Right forelimb (tissue), 1 donor: ENCODE measurements at regions not wholly inside any gene's neighbourhood (a gene's known extent, or its start where the extent isn't known, plus 50 kb on each side); places are given as distances from the start of the nearest gene placed in this dataset.

Experiments used
- DNase-seq: peaks from one replicate; pipeline ENCODE4 v3.0.0-alpha.2; 2018

- DNase-seq: peak; percentile 69
These were observed 115.5 kb upstream of the IRF2BP2 start for GRCh38 chr1:234725177-234726132.

DNA sequence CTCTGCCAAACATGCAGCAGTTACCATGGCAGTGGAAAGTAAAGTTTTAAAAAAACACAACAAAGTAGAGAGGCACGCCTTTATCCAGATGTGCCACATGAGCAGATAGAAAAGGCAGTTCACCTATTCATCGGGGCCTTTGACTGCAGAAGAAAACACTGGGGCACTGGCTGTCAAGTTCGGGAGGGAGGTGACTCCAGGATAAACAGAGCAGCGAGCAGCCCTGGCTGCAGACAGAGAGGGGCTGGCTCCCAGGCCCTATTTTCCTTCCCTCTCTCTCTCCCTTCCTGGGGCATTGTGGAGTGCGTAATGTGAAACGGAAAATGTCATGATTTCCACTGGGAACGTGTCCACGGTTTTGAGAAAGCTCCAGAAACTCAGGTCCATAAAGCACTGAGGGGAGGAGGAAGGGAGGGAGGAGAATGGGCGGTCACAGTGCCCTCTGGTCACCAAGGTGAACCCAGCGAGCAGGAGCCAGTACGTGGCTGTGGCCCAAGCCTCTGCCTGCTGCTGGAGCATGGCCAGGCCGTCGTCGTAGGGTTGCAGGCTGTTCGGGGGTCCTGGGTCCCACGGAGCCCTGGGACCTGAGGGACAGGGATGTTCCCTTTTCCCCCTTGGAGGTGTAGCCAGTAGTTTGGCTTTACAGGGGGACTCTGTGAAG lies 114.7 kb upstream of the IRF2BP2 start:
- DNase-seq: peak; percentile 91

- peak; percentile 82 for DNase-seq
These were observed 113.1 kb upstream of the IRF2BP2 start for GRCh38 chr1:234722904-234723720.

DNA sequence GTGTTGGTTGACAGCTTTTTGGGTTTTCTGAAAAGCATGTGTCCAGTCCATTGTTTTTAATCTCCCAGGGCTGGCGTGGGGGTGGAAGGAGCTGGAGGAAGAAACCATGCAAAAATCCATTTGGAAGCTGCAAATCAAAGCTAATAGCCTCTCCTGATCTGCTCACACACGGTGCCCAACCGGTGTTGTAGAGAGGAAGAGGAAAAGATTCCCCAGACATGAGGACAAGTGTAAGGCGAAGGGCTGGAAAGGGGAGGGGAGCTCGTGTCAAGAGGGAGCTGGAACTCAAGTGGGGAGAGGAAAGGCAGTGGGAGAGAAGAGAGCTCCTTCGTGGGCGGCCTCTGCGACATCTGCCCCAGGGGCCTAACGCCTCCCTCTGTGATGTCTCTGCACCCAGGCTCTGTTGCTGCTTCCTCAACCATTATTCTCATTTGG lies 112.3 kb upstream of the IRF2BP2 start:
- no peak for DNase-seq

DNA sequence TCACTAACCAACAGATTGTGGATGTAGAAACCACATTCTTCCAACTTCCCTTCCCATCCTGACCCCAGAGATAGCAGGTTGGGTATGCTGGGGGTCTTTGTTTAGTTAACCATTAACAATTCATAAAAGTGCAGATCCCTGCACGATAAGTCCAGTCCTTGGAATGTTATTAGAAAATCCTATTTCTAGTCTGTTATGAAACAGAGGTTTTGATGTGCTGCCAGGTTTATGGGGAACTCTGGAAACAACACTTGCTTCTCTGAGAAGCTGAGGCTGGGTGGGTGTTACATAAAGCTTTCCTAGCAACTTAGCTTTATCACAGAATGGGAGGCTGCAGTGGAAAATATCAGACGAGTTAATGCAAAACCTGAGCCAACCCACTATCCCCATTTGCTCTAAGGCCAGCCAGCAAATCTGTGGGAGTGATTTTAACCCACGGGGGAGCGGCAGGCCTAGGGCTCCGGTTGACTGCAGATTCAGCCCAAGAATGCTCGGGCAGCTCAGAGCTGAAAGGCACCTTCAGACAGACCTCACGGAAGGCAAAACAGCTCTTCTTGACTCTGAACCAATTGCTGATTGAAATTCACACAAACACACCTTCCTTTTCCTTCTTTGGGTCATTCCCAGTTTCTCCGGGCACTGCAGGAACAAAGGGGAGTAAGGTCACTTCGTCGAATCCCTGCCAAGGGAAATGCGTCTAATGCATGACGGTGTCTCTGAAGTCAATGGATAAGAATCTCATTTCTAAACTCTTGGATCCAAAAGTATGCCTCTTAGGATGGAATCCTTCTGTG lies 111.7 kb upstream of the IRF2BP2 start:
- peak; percentile 76 for DNase-seq

DNA sequence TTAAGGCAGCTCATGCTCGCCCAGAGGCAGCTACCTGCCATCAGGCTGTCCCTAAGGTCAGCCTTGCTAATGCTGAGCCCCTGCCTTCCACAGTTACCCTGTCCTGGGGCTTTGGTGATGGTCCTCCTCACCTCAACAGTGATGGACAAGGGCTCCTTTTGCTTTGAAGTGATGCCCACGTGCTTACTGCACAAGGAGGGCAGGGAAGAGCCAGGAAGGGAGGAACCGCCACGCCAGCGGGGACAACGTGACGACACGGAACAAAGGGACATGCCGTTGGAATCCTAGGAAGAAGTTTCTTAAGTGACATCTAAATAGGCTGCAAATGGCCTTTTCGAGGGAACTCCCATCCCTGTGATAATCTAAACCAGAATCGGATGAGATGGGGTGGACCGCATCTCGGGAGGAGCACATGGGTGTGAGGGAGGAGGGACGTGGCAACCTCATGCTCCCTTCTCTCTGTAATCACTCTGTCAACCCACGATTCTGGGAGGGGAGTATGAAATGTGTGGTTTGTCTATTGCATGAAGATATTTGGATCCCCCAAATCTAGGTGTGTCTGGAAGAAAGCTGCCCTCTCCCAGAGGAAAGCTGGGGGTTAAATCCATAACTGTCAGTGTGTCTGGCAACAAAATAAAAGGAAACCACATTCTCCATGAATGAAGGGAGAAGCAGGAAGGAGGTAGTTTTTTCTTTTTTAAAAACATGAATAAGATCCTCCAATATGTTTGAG lies 110.9 kb upstream of the IRF2BP2 start:
- DNase-seq: no peak

DNA sequence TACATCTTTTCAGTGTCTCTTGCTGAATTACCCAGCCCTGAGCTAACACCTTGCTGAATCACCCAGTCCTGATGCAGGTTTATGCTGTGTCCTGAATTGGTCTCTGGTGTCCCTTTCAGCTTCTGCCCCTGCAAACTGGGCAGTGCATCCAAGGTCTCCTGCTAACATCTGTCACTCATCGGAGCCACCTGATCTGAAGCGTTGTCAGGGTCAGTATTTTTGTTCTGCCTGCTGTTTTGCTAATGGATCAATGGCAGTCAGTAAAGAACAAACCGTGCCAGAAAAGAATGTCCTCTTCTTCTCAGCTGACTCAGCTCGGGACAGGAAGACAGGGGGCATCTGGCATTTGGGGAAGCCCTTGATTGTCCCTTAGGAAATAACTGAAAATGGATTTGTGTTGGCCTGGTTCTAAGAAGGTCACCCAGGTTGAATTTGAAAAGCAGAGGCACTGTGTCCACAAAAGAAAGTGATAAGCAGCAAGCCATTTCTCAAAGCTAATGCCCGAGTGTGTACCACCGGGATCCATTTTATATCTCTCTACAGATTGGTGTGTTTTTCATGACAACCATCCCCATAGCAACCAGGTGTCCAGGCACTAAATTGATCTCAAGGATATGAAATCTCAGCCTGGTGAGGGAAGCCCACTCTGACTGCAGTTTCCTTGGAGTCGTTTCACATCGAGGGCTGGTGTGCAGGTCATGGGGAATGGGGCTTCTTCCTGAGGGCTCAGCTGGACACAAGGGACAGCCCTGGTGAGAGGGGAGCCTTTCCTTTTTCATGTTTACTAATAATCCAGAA lies 109.7 kb upstream of the IRF2BP2 start:
- no peak for DNase-seq

- DNase-seq: no peak
These were observed 108.8 kb upstream of the IRF2BP2 start for GRCh38 chr1:234718496-234719453.

GRCh38 chr1:234716908-234717375 lies 107.0 kb upstream of the IRF2BP2 start:
- no peak for DNase-seq

DNA sequence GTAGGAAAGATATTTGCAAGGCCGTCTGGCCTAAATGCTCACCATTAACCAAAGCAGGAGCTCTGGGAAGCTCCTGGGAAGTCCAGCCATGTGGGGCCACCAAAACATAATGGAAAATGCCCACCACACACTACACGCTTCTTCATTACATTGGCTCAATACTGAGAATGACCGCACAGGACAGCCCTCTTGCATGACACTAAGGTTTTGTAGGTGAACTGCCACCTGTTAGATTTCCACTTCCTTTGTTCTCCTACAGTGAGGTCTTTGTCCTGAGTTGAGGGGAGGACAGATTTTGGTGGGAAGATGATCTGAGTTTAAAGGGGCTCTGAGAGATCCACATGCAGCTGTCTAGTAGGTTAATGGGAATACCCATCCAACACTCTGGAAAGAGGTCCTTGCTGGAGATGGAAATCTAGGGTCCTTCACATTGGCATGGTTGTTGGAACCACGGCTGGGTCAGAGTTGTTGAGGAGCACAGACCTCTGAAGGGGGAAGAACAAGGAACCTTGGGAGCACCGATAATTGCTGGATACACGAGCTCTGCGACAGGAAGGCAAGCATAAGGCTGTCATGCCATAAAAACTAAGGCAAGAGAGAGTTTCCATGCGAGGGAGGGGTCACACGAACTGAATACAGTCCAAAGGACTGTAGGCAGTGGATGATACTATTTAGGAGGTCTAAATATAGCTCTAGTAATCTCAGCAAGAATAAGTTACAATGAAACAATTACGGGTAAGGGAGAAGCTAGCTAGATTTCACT lies 105.5 kb upstream of the IRF2BP2 start:
- no peak for DNase-seq

GRCh38 chr1:234713859-234714258 lies 103.9 kb upstream of the IRF2BP2 start:
- DNase-seq: no peak

GRCh38 chr1:234713440-234713839 lies 103.5 kb upstream of the IRF2BP2 start:
- DNase-seq: no peak

DNA sequence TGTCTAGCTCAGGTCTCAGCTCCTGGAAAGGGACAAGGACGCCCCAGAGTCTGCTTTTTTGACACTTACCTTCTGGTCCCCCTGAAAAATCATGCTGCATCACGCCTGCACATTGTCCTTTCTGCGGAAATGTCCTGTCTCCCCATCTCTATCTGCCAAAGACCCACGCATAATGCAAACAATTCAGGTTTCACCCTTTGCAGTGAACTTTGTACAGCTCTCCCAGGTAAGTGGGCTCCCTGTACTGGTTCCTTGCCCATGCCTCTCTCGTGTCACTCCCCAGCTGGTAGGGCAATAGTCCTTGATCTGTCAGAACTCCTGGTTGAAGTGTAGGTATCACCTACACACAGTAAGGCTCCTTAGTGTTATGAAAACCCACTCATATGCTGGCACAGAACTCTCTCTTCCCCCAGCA lies 102.9 kb upstream of the IRF2BP2 start:
- DNase-seq: no peak

DNA sequence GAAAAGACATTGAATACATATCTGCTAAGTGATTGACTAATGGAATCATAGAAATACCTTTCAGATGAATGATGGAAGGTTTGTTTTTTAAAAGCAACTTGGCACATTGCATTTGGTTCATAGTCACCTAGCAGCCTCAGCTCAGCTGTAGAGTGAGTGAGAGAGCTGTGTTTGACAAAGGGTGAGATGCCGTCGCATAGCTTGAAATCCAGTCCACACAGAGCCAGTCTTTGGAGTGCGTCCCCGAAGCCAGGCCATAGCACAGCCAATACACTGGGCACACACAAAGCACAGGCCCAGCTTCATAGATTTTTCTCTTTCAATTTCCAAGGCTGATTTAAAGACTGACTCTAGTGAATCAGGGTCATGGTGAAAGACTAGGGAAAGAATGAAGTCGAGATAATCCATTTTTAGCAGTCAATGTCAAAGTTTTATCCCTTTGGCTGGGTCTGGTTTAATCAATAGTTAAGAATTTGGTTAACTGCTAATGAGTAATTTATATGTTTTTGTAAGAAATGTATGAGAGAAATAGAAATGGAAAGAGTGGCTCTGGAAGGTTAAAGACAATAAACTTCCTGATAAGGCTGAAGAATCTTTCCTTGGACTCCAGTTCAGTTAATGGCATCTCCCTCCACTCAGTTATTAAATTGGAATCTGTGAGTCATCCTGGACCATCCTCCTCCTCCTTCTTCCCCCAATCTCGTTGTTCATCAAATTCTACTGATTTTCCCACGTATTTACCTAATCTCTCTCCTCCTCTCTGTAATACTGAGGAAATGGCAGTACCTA lies 101.2 kb upstream of the IRF2BP2 start:
- no peak for DNase-seq

DNA sequence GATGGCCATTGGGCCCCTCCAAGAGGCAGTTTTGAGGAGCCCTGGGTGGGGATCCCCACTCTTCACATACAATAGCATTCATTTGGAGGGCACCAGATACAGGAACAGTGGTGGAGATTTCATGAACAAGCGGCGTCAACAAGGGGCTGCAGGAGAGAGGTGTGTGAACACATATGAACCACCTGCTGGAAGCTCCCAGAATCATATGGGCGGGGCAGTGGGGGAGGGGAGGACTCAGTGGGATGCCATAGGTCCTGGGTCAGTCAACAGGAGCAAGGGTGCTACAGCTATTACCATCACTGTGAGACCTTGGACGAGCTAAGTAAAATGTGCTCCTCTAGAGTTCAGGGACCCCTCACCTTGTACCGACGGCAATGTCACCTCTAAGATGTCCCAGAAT lies 100.4 kb upstream of the IRF2BP2 start:
- no peak for DNase-seq

- no peak for DNase-seq
These were observed 99.7 kb upstream of the IRF2BP2 start for GRCh38 chr1:234709473-234710228.
